ENCODE measurements at regions not wholly inside any gene's neighbourhood (a gene's known extent, or its start where the extent isn't known, plus 50 kb on each side); places are given as distances from the start of the nearest gene placed in this dataset.

GRCh38 chr12:125772403-125772802 lies 707.2 kb downstream of the AACS start:
- no peak for DNase-seq (ENCODE audit: low spot score)
- no peak for ATAC-seq
- intact Hi-C loops (cut with DNase I) = no loop called here

GRCh38 chr12:125773033-125773640 lies 707.9 kb downstream of the AACS start:
- DNase-seq (ENCODE audit: low spot score) (peak; percentile 60), ATAC-seq (peak; percentile 39)
- intact Hi-C loops (cut with DNase I) = no loop called here

- intact Hi-C loops (cut with DNase I) = no loop called here
- DNase-seq (ENCODE audit: low spot score) (no peak), ATAC-seq (no peak)
These were observed 710.3 kb downstream of the AACS start for GRCh38 chr12:125775507-125775906.

GRCh38 chr12:125776212-125776611 lies 711.0 kb downstream of the AACS start:
- ATAC-seq (no peak), DNase-seq (ENCODE audit: low spot score) (no peak)
- intact Hi-C loops (cut with DNase I) = no loop called here

GRCh38 chr12:125786143-125786542 lies 720.9 kb downstream of the AACS start:
- intact Hi-C loops (cut with DNase I) = no loop called here
- DNase-seq (ENCODE audit: low spot score) = no peak
- peak; percentile 80 for ATAC-seq

GRCh38 chr12:125794401-125794800 lies 729.2 kb downstream of the AACS start:
- intact Hi-C loops (cut with DNase I) = no loop called here
- ATAC-seq (peak; percentile 10), DNase-seq (ENCODE audit: low spot score) (no peak)

GRCh38 chr12:125797421-125798175 lies 732.4 kb downstream of the AACS start:
- DNase-seq (ENCODE audit: low spot score) (no peak), ATAC-seq (no peak)
- intact Hi-C loops (cut with DNase I) = no loop called here

GRCh38 chr12:125804660-125805059 lies 739.4 kb downstream of the AACS start:
- ATAC-seq (no peak), DNase-seq (ENCODE audit: low spot score) (no peak)
- intact Hi-C loops (cut with DNase I) = no loop called here

GRCh38 chr12:125824276-125824675 lies 759.0 kb downstream of the AACS start:
- DNase-seq (ENCODE audit: low spot score) = no peak
- intact Hi-C loops (cut with DNase I) = no loop called here

GRCh38 chr12:125835852-125836251 lies 770.6 kb downstream of the AACS start:
- ATAC-seq (no peak), DNase-seq (ENCODE audit: low spot score) (no peak)
- intact Hi-C loops (cut with DNase I) = no loop called here

More at GRCh38 chr12:125824276-125824675, 759.0 kb downstream of the AACS start:
- ATAC-seq = no peak

- ATAC-seq = no peak
- DNase-seq (ENCODE audit: low spot score) = no peak
- intact Hi-C loops (cut with DNase I) = no loop called here
These were observed 771.4 kb downstream of the AACS start for GRCh38 chr12:125836647-125837046.

- DNase-seq (ENCODE audit: low spot score) (no peak), ATAC-seq (no peak)
- intact Hi-C loops (cut with DNase I) = no loop called here
These were observed 776.1 kb downstream of the AACS start for GRCh38 chr12:125841332-125841731.

GRCh38 chr12:125852116-125852515 lies 786.9 kb downstream of the AACS start:
- intact Hi-C loops (cut with DNase I) = no loop called here
- ATAC-seq = no peak
- no peak for DNase-seq (ENCODE audit: low spot score)

- intact Hi-C loops (cut with DNase I) = no loop called here
- DNase-seq (ENCODE audit: low spot score) (no peak), ATAC-seq (no peak)
These were observed 787.4 kb downstream of the AACS start for GRCh38 chr12:125852679-125853078.

- DNase-seq (ENCODE audit: low spot score) (no peak), ATAC-seq (no peak)
- intact Hi-C loops (cut with DNase I) = no loop called here
These were observed 788.4 kb downstream of the AACS start for GRCh38 chr12:125853670-125854069.

- ATAC-seq (no peak), DNase-seq (ENCODE audit: low spot score) (no peak)
- intact Hi-C loops (cut with DNase I) = no loop called here
These were observed 791.1 kb downstream of the AACS start for GRCh38 chr12:125856366-125856765.

GRCh38 chr12:125856896-125857295 lies 791.7 kb downstream of the AACS start:
- ATAC-seq = no peak
- intact Hi-C loops (cut with DNase I) = no loop called here

GRCh38 chr12:125860672-125861288 lies 795.5 kb downstream of the AACS start:
- no peak for ATAC-seq
- intact Hi-C loops (cut with DNase I) = no loop called here
- DNase-seq (ENCODE audit: low spot score) = no peak

More at GRCh38 chr12:125856896-125857295, 791.7 kb downstream of the AACS start:
- no peak for DNase-seq (ENCODE audit: low spot score)

GRCh38 chr12:125861299-125862281 lies 796.4 kb downstream of the AACS start:
- intact Hi-C loops (cut with DNase I) = no loop called here
- peak; percentile 99 for ATAC-seq
- peak; percentile 91 for DNase-seq (ENCODE audit: low spot score)

All from sciatic nerve (tissue), 2 donors.